Neuronal stem cell (in vitro differentiated cells): ENCODE measurements at regions not wholly inside any gene's neighbourhood (a gene's known extent, or its start where the extent isn't known, plus 50 kb on each side); places are given as distances from the start of the nearest gene placed in this dataset.

Experiments used
- DNase-seq: peaks from one replicate; pipeline ENCODE4 v3.0.0-alpha.2; 2013; ENCODE audit warnings: low spot score
- H2AFZ ChIP-seq: one replicate; pipeline ENCODE4 v1.6.1; 2013; ENCODE audit warnings: mild to moderate bottlenecking, low read length, inconsistent platforms
- H2AK5ac ChIP-seq: 2 replicates; pipeline ENCODE4 v1.6.1; 2013; ENCODE audit warnings: low read depth, mild to moderate bottlenecking, inconsistent platforms, low read length, moderate library complexity, mixed read lengths
- H2BK120ac ChIP-seq: 2 replicates; pipeline ENCODE4 v1.6.1; 2013; ENCODE audit warnings: low read depth, mild to moderate bottlenecking, inconsistent platforms, low read length, moderate library complexity, mixed read lengths
- H2BK12ac ChIP-seq: one replicate; pipeline ENCODE4 v1.6.1; 2013; ENCODE audit warnings: low read length, inconsistent platforms
- H2BK15ac ChIP-seq: 2 replicates; pipeline ENCODE4 v1.6.1; 2013; ENCODE audit warnings: mild to moderate bottlenecking, low read length, inconsistent platforms, mixed read lengths
- H2BK5ac ChIP-seq: one replicate; pipeline ENCODE4 v1.6.1; 2013; ENCODE audit warnings: inconsistent platforms, mild to moderate bottlenecking, low read length, moderate library complexity
- H3K14ac ChIP-seq: one replicate; pipeline ENCODE4 v1.6.1; 2013; ENCODE audit warnings: low read length, inconsistent platforms
- H3K18ac ChIP-seq: 2 replicates; pipeline ENCODE4 v1.6.1; 2013; ENCODE audit warnings: low read length, inconsistent platforms
- H3K23ac ChIP-seq: 2 replicates; pipeline ENCODE4 v1.6.1; 2013; ENCODE audit warnings: low read depth, mild to moderate bottlenecking, mixed read lengths, low read length, inconsistent platforms; ENCODE audit not compliant: poor library complexity
- H3K27ac ChIP-seq: replicated peaks from 3 replicates; pipeline ENCODE4 v1.5.1; 2013; ENCODE audit warnings: low read length, inconsistent platforms
- H3K27me3 ChIP-seq, 3 experiments: 2 replicates each; pipeline ENCODE4 v1.6.1; 2013; ENCODE audit warnings: low read length in 3 of 3, mild to moderate bottlenecking in 2 of 3, inconsistent platforms in 1 of 3, low read depth in 1 of 3, mixed read lengths in 1 of 3, moderate library complexity in 1 of 3; ENCODE audit not compliant: control insufficient read depth in 3 of 3, insufficient read depth in 3 of 3
- H3K36me3 ChIP-seq, 2 donors: replicated peaks in 1 of 2; 2 replicates each; pipeline ENCODE4 v1.6.1; 2013; ENCODE audit warnings: low read length in 2 of 2; ENCODE audit not compliant: control insufficient read depth in 2 of 2, insufficient read depth in 2 of 2
- H3K4ac ChIP-seq: 2 replicates; pipeline ENCODE4 v1.6.1; 2013; ENCODE audit warnings: inconsistent platforms, mild to moderate bottlenecking, low read length, moderate library complexity
- H3K4me1 ChIP-seq, 2 donors: 1 replicate in 1 of 2; 2 replicates in 1 of 2; pipeline ENCODE4 v1.6.1; 2013; ENCODE audit warnings: low read length in 2 of 2, low read depth in 1 of 2; ENCODE audit not compliant: control insufficient read depth in 2 of 2, insufficient read depth in 1 of 2
- H3K4me2 ChIP-seq: one replicate; pipeline ENCODE4 v1.6.1; 2013; ENCODE audit warnings: mild to moderate bottlenecking, low read length, inconsistent platforms; ENCODE audit not compliant: insufficient read depth, poor library complexity, severe bottlenecking
- H3K4me3 ChIP-seq, 2 donors: 2 replicates each; pipeline ENCODE4 v1.5.1; 2013; ENCODE audit warnings: low read length in 2 of 2, mild to moderate bottlenecking in 2 of 2, inconsistent platforms in 1 of 2, moderate library complexity in 1 of 2
- H3K79me1 ChIP-seq: one replicate; pipeline ENCODE4 v1.6.1; 2013; ENCODE audit warnings: low read depth, mild to moderate bottlenecking, inconsistent platforms, low read length, moderate library complexity
- H3K9ac ChIP-seq: one replicate; pipeline ENCODE4 v1.6.1; 2013; ENCODE audit warnings: mild to moderate bottlenecking, low read depth, low read length, inconsistent platforms; ENCODE audit not compliant: poor library complexity
- H3K9me3 ChIP-seq, 2 donors: replicated peaks in 1 of 2; 2 replicates each; pipeline versions ENCODE3 to v1.6.1; 2013; ENCODE audit warnings: low read length in 2 of 2, mild to moderate bottlenecking in 2 of 2, inconsistent platforms in 1 of 2, low read depth in 1 of 2, mixed read lengths in 1 of 2, moderate library complexity in 1 of 2; ENCODE audit not compliant: control insufficient read depth in 2 of 2, insufficient read depth in 1 of 2
- H4K8ac ChIP-seq: one replicate; pipeline ENCODE4 v1.6.1; 2013; ENCODE audit warnings: low read depth, mild to moderate bottlenecking, inconsistent platforms, low read length, moderate library complexity
- H4K91ac ChIP-seq: one replicate; pipeline ENCODE4 v1.6.1; 2013; ENCODE audit warnings: low read length, low read depth, mild to moderate bottlenecking, inconsistent platforms; ENCODE audit not compliant: poor library complexity
- WGBS, 2 donors: extraction: QIAGEN DNeasy Blood & Tissue Kit; methylation state at CpG; one replicate each; pipeline ENCODE4 v1.1.7; 2013; ENCODE audit warnings: missing lambda C conversion rate in 2 of 2, mixed read lengths in 1 of 2; ENCODE audit not compliant: insufficient read length in 2 of 2, insufficient replicate concordance in 1 of 2; ENCODE audit errors: extremely low coverage in 2 of 2; 5-methylcytosine and 5-hydroxymethylcytosine counted together

GRCh38 chr14:36047912-36048311 lies 128.6 kb downstream of the PTCSC3 start:
- Histone ChIP-seq H3K23ac (no peak overlapping the region), H2BK12ac (no peak overlapping the region), H2BK15ac (no peak overlapping the region), H3K18ac (no peak overlapping the region), H4K91ac (no peak overlapping the region), H3K27ac (no peak overlapping the region), H3K4me1 (no peaks in the 10 kb centered on the region), H3K4ac (no peak overlapping the region), H3K4me3 (no peak overlapping the region), H3K27me3 (peaks cover 0 to 39% (median 0%) of the 10 kb centered on the region in 3 experiments), H3K9me3 (no peaks in the 10 kb centered on the region), H3K9ac (no peak overlapping the region), H4K8ac (no peak overlapping the region), H3K14ac (no peak overlapping the region), H2AK5ac (no peak overlapping the region), H2BK120ac (no peak overlapping the region), H3K36me3 (no peaks in the 10 kb centered on the region), H2BK5ac (no peak overlapping the region), H2AFZ (no peak overlapping the region), H3K4me2 (no peak overlapping the region), H3K79me1 (no peaks in the 10 kb centered on the region)
- no CpG with 5 or more reads among the region's 4 CpGs for WGBS, 2 donors
- no peak for DNase-seq

- H2BK5ac ChIP-seq, result no peak overlapping the region
- no peak overlapping the region for H2BK12ac ChIP-seq
- no peak overlapping the region for H4K8ac ChIP-seq
- H2BK120ac ChIP-seq, result no peak overlapping the region
- no peak overlapping the region for H3K27ac ChIP-seq
- no peak overlapping the region for H3K4me2 ChIP-seq
- no CpG with 5 or more reads among the region's 2 CpGs for WGBS, 2 donors
- no peak overlapping the region for H2BK15ac ChIP-seq
- no peak overlapping the region for H3K14ac ChIP-seq
- no peak overlapping the region for H3K23ac ChIP-seq
- no peak overlapping the region for H3K9ac ChIP-seq
- no peak overlapping the region for H2AK5ac ChIP-seq
- peaks cover 0 to 4% (median 0%) of the 10 kb centered on the region in 3 experiments for H3K27me3 ChIP-seq
- H3K79me1 ChIP-seq, result no peaks in the 10 kb centered on the region
- DNase-seq, result no peak
- H2AFZ ChIP-seq, result no peak overlapping the region
- H3K4me3 ChIP-seq, result no peak overlapping the region
- H3K18ac ChIP-seq, result no peak overlapping the region
- no peak overlapping the region for H3K4ac ChIP-seq
- H3K36me3 ChIP-seq, result no peaks in the 10 kb centered on the region
- no peaks in the 10 kb centered on the region for H3K9me3 ChIP-seq
- H3K4me1 ChIP-seq, result no peaks in the 10 kb centered on the region
- no peak overlapping the region for H4K91ac ChIP-seq
These were observed 140.8 kb downstream of the PTCSC3 start for GRCh38 chr14:36035675-36036074.

DNA sequence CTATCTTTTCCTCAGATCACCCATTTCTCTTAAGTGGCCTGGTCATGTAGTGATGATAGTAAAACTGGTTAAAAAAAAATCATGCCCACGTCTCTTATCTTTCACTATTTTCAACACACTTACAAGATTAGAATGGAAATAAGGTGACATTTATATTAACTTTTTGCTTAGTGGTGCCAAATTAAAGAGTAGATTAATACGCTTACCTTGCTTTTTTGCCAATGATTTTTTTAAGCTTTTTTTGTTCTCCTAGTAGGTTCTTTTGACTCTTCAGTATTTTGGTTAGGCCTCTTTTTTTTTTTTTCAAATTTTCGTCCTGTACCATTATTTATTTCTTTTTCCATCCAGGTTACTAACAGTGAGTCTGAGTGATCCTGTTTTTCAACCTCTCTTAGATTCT lies 147.9 kb downstream of the PTCSC3 start:
- WGBS, 2 donors, result no CpG with 5 or more reads among the region's 3 CpGs
- H4K8ac ChIP-seq, result no peak overlapping the region

GRCh38 chr14:36028218-36028617 lies 148.3 kb downstream of the PTCSC3 start:
- no peak for DNase-seq
- Histone ChIP-seq H3K4ac (no peak overlapping the region), H3K4me3 (no peak overlapping the region), H2AK5ac (no peak overlapping the region), H4K8ac (no peak overlapping the region), H3K27ac (no peak overlapping the region), H4K91ac (no peak overlapping the region), H3K14ac (no peak overlapping the region), H3K9me3 (no peaks in the 10 kb centered on the region), H3K79me1 (no peaks in the 10 kb centered on the region), H3K36me3 (no peaks in the 10 kb centered on the region), H2BK5ac (no peak overlapping the region), H3K27me3 (peaks cover 0 to 6% (median 0%) of the 10 kb centered on the region in 3 experiments), H3K9ac (no peak overlapping the region), H2BK120ac (no peak overlapping the region), H2BK15ac (no peak overlapping the region), H2AFZ (no peak overlapping the region), H2BK12ac (no peak overlapping the region), H3K4me2 (no peak overlapping the region), H3K4me1 (peaks cover 0 to 3% of the 10 kb centered on the region in 2 donors), H3K18ac (no peak overlapping the region), H3K23ac (no peak overlapping the region)
- no CpG with 5 or more reads among the region's 4 CpGs for WGBS, 2 donors

More for the DNA sequence above, 147.9 kb downstream of the PTCSC3 start:
- no peak overlapping the region for H3K9ac ChIP-seq
- no peak overlapping the region for H3K4me3 ChIP-seq
- H4K91ac ChIP-seq, result no peak overlapping the region
- DNase-seq, result no peak
- no peaks in the 10 kb centered on the region for H3K9me3 ChIP-seq
- no peak overlapping the region for H2AFZ ChIP-seq
- peaks cover 0 to 2% (median 0%) of the 10 kb centered on the region in 3 experiments for H3K27me3 ChIP-seq
- H2BK120ac ChIP-seq, result no peak overlapping the region
- no peak overlapping the region for H3K18ac ChIP-seq
- no peak overlapping the region for H3K23ac ChIP-seq
- peaks cover 0 to 3% of the 10 kb centered on the region in 2 donors for H3K4me1 ChIP-seq
- H2BK12ac ChIP-seq, result no peak overlapping the region
- H2AK5ac ChIP-seq, result no peak overlapping the region
- no peaks in the 10 kb centered on the region for H3K79me1 ChIP-seq
- no peak overlapping the region for H3K27ac ChIP-seq
- no peaks in the 10 kb centered on the region for H3K36me3 ChIP-seq
- no peak overlapping the region for H3K4me2 ChIP-seq
- no peak overlapping the region for H3K14ac ChIP-seq
- H2BK15ac ChIP-seq, result no peak overlapping the region
- H2BK5ac ChIP-seq, result no peak overlapping the region
- no peak overlapping the region for H3K4ac ChIP-seq
